Bronchial epithelial cell (primary cell): ENCODE measurements at regions not wholly inside any gene's neighbourhood (a gene's known extent, or its start where the extent isn't known, plus 50 kb on each side); places are given as distances from the start of the nearest gene placed in this dataset.

Source experiments
- DNase-seq: peaks from one replicate; pipeline ENCODE4 v3.0.0-alpha.2; 2010; ENCODE audit warnings: low read depth
- FAIRE-seq: peaks from 2 replicates; lab custom pipeline; 2011; peaks lifted over from hg19 to GRCh38; lab: Jason Lieb, UNC
- H3K27me3 ChIP-seq: 2 replicates; pipeline ENCODE4 v1.5.1; 2011; ENCODE audit warnings: low read length; ENCODE audit not compliant: control insufficient read depth, insufficient read depth
- H3K36me3 ChIP-seq: 2 replicates; pipeline ENCODE4 v1.5.1; 2011; ENCODE audit warnings: low read length; ENCODE audit not compliant: control insufficient read depth, insufficient read depth
- H3K4me3 ChIP-seq: 2 replicates; pipeline ENCODE4 v1.5.1; 2011; ENCODE audit warnings: mild to moderate bottlenecking, low read depth, low read length, control low read depth
- TF ChIP-seq, protein P1 (sequence below): IDR thresholded peaks from 2 replicates; pipeline ENCODE4 v1.5.1; 2011; ENCODE audit warnings: mild to moderate bottlenecking, moderate library complexity, low read length, control low read depth, inconsistent platforms; ENCODE audit not compliant: insufficient read depth, severe bottlenecking

DNA sequence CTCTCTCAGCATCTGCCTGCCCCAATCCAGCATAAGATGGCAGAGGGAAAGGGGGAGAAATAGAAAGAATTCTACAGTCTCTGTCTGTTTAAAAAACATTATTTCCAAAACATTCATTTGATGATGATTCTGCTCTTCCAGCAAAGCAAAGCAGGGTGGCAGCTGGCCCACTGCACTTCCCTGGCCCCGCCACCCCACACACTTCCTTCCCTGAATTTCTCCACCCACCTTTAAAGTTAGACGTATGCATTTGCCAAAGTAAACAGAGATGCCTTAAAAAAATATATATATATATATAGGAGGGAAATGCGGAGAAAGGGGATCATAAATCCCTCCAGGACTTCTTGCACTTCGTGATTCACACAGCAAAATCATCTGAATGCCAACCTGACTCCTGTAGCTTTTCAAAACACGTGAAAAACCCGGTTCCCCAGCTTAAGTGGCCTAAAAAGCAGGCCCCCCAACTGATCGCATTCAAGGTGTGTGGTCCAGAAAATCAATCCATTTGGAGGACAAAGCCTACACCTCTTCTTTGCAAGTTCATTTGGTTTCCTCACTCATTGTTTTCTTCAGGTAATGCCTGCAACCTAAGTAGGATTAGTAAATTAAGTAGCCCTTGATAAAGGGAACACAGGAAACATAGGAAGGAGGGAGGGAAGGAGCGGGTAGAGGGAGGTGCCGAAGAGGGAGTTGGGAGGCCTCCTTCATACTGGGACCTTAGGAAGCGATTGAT is 68.8 kb downstream of the LLPH start:
- TF ChIP-seq, protein P1, sequence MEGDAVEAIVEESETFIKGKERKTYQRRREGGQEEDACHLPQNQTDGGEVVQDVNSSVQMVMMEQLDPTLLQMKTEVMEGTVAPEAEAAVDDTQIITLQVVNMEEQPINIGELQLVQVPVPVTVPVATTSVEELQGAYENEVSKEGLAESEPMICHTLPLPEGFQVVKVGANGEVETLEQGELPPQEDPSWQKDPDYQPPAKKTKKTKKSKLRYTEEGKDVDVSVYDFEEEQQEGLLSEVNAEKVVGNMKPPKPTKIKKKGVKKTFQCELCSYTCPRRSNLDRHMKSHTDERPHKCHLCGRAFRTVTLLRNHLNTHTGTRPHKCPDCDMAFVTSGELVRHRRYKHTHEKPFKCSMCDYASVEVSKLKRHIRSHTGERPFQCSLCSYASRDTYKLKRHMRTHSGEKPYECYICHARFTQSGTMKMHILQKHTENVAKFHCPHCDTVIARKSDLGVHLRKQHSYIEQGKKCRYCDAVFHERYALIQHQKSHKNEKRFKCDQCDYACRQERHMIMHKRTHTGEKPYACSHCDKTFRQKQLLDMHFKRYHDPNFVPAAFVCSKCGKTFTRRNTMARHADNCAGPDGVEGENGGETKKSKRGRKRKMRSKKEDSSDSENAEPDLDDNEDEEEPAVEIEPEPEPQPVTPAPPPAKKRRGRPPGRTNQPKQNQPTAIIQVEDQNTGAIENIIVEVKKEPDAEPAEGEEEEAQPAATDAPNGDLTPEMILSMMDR = no peak
- Histone ChIP-seq H3K4me3 (no peak overlapping the region), H3K36me3 (no peaks in the 10 kb centered on the region), H3K27me3 (no peaks in the 10 kb centered on the region)
- FAIRE-seq (no peak), DNase-seq (peak; percentile 10)

DNA sequence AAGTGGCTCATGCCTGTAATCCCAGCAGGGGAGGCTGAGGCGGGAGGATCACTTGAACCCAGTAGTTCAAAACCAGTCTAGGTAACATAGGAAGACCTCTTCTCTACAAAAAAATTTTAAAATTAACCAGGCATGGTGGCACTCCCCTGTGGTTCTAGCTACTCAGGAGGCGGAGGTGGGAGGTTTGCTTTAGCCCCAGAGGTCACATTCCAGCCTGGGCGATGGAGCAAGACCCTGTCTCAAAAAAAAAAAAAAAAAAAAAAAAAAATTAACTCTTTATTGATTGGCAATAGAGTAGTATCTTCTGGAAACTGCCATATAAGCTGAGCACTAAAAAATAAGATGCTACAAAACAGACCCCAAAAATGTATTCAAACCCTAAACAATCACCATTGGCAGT is 69.5 kb downstream of the LLPH start:
- H3K4me3 ChIP-seq = no peak overlapping the region
- FAIRE-seq (no peak), DNase-seq (no peak)
- H3K27me3 ChIP-seq = no peaks in the 10 kb centered on the region
- no peaks in the 10 kb centered on the region for H3K36me3 ChIP-seq
- TF ChIP-seq, protein P1 = no peak

DNA sequence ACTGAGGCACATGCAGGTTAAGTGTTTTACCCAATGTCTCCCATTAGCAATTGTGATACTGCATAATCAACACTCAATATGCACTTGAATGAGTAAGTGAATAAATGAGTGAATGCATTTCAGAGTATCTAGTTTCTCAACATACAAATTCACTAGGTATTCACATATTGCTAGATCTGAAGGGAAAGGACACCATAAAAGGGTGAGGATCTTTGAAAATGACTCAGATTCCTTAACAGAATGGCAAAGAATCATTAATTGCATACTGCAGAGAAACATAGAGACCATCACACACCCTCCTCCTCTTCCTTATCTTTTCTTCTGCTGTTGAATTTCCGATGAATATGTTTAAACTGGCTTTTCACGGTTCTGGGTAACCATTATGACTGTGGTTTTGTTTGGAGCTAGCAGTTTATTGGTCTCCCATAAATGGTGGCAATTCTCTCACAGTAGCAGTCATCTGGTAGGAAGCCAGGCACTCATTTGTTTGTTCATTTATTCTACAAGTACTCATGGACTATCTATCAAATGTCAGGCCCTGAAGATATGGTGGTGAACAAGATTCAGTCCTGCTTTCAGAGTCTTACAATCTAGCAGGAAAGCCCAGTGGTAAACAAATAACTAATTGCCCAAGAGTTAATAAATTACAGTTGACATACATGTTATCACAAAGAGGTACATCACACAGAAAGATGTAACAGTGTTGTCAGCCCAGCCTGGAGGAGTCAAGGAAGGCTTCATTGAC is 70.2 kb downstream of the LLPH start:
- no peaks in the 10 kb centered on the region for H3K27me3 ChIP-seq
- FAIRE-seq (no peak), DNase-seq (no peak)
- TF ChIP-seq, protein P1 = no peak
- H3K4me3 ChIP-seq = no peak overlapping the region
- no peaks in the 10 kb centered on the region for H3K36me3 ChIP-seq

DNA sequence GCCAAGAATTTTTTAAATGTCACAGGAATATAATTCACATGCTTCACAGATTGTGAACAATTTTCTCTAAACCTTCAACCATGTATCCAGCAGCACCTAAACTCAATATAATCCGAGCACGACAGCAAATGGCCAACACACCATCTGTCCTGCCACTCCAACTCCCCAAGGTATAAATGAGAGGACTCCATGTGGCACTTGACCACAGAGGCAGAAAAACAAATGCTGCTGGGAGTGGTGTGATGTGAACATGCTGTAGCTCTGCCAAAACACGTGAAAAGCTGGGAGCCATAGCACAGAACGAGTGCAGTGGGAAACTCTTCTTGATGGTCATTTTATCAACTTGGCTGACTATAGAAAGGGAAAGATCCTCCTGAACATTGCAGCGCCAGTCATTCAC is 70.9 kb downstream of the LLPH start:
- no peaks in the 10 kb centered on the region for H3K27me3 ChIP-seq
- no peak for DNase-seq
- peak; percentile 66 for FAIRE-seq
- H3K36me3 ChIP-seq = no peaks in the 10 kb centered on the region
- TF ChIP-seq, protein P1 = no peak
- H3K4me3 ChIP-seq = no peak overlapping the region

DNA sequence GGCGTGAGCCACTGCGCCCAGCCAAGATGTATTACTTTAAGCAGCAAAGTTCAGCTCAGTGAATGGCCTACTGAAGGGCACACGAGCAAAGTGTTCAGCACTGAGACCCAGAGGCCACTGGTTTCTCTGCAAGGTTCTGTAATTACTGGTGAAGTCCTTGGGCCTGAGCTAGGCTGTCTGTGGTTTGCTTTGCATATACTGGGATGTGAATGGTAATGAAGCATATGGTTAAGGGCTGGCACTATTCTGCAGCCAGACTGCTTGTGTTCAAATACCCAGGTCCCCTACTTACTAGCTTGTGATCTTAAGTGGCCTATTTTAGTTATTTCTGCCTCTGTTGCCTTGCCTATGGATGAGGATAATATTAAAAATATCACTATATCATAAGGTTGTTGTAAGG is 72.0 kb downstream of the LLPH start:
- Histone ChIP-seq H3K4me3 (no peak overlapping the region), H3K36me3 (no peaks in the 10 kb centered on the region), H3K27me3 (no peaks in the 10 kb centered on the region)
- TF ChIP-seq, protein P1 = no peak
- DNase-seq = no peak
- FAIRE-seq = no peak
